Smooth muscle cell (in vitro differentiated cells): ENCODE measurements at regions not wholly inside any gene's neighbourhood (a gene's known extent, or its start where the extent isn't known, plus 50 kb on each side); places are given as distances from the start of the nearest gene placed in this dataset.

Experiments
- DNase-seq: peaks from one replicate; lab custom pipeline; 2025; ENCODE audit not compliant: unreplicated experiment; lab: John Stamatoyannopoulos, UW
- H2AFZ ChIP-seq: fragments of 200-600 bp; sonication (generic); 2 replicates; pipeline ENCODE4 v1.6.0; 2016; ENCODE audit warnings: antibody characterized with exemption, low read depth, mild to moderate bottlenecking
- H3F3A ChIP-seq: fragments of 200-600 bp; sonication (generic); 2 replicates; pipeline ENCODE4 v1.6.0; 2017; ENCODE audit warnings: antibody characterized with exemption, low read depth
- H3K27ac ChIP-seq: fragments of 200-600 bp; sonication (generic); 2 replicates; pipeline ENCODE4 v1.5.1; 2016; ENCODE audit warnings: low read depth, mild to moderate bottlenecking
- H3K27me3 ChIP-seq: fragments of 200-600 bp; sonication (generic); 2 replicates; pipeline ENCODE4 v1.6.1; 2016; ENCODE audit warnings: low read depth, mild to moderate bottlenecking
- H3K36me3 ChIP-seq: fragments of 200-600 bp; sonication (generic); 2 replicates; pipeline ENCODE4 v1.5.1; 2016; ENCODE audit warnings: low read depth
- H3K4me1 ChIP-seq: fragments of 200-600 bp; sonication (generic); 2 replicates; pipeline ENCODE4 v1.5.1; 2016; ENCODE audit warnings: low read depth
- H3K4me2 ChIP-seq: fragments of 200-600 bp; sonication (generic); 2 replicates; pipeline ENCODE4 v1.6.0; 2016; ENCODE audit warnings: mild to moderate bottlenecking
- H3K4me3 ChIP-seq: fragments of 200-600 bp; sonication (generic); 2 replicates; pipeline ENCODE4 v1.5.1; 2016; ENCODE audit warnings: mild to moderate bottlenecking
- H3K79me2 ChIP-seq: fragments of 200-600 bp; sonication (generic); 2 replicates; pipeline ENCODE4 v1.6.0; 2016; ENCODE audit warnings: low read depth, mild to moderate bottlenecking
- H3K9ac ChIP-seq: fragments of 200-600 bp; sonication (generic); 2 replicates; pipeline ENCODE4 v1.6.0; 2016; ENCODE audit warnings: low read depth
- H3K9me3 ChIP-seq: fragments of 200-600 bp; sonication (generic); replicated peaks from 2 replicates; pipeline ENCODE4 v1.5.1; 2016; ENCODE audit warnings: low read depth
- H4K20me1 ChIP-seq: fragments of 200-600 bp; sonication (generic); 2 replicates; pipeline ENCODE4 v1.6.0; 2016; ENCODE audit warnings: low read depth
- CTCF ChIP-seq: fragments of 200-600 bp; sonication (generic); IDR thresholded peaks from 2 replicates; pipeline ENCODE4 v1.5.1; 2017; ENCODE audit warnings: borderline replicate concordance, mild to moderate bottlenecking, antibody characterized with exemption; ENCODE audit not compliant: insufficient read depth, poor library complexity, severe bottlenecking
- WGBS: methylation state at CpG from one replicate; pipeline ENCODE4 v1.1.7; 2016; ENCODE audit warnings: low lambda C conversion rate; 5-methylcytosine and 5-hydroxymethylcytosine counted together

GRCh38 chr3:22885039-22885438 is 318.1 kb upstream of the UBE2E2 start:
- Histone ChIP-seq H3K4me1 (no peaks in the 10 kb centered on the region), H3K4me2 (no peak overlapping the region), H4K20me1 (no peaks in the 10 kb centered on the region), H3K9me3 (no peaks in the 10 kb centered on the region), H3K9ac (no peak overlapping the region), H3K4me3 (no peak overlapping the region), H3K79me2 (no peaks in the 10 kb centered on the region), H2AFZ (no peak overlapping the region), H3F3A (no peaks in the 10 kb centered on the region), H3K27ac (no peak overlapping the region), H3K27me3 (no peaks in the 10 kb centered on the region), H3K36me3 (no peaks in the 10 kb centered on the region)
- TF ChIP-seq CTCF = no peak
- DNase-seq = no peak

DNA sequence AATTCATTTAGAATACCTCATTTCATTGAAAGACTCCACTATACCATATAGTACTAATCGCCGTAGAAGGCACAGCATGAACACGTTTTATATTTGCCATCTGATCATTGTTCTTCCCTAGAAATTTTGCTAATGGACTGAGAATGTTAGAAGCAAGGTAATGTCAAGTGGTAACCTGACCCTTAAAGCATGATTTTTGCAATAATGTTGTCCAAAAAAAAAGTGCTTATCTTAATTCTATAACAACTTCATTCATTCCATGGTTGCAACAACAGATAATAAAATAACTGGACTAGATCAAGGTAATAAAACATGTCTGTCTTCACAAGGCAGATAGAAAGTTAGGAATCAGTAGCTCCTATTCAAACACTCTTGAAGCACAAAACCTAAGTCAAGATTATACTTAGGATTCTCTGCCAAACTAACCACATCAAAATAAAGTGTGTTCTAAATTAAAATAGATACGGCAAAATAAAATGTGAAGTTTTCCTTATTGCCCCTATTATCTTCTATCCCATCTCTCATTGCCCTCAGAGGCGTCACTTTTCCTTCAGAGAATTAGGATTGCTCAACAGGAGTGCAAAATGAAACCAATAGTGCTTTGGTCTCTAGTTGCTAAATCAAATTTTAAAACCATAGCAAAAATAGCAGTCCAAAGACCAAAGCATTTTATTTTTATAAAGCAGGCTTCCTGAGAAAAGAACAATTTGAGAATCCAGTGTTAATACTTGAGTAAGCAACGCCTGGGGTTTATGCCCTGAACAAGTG is 317.4 kb upstream of the UBE2E2 start:
- Histone ChIP-seq H3K9ac (no peak overlapping the region), H3K27ac (no peak overlapping the region)

DNA sequence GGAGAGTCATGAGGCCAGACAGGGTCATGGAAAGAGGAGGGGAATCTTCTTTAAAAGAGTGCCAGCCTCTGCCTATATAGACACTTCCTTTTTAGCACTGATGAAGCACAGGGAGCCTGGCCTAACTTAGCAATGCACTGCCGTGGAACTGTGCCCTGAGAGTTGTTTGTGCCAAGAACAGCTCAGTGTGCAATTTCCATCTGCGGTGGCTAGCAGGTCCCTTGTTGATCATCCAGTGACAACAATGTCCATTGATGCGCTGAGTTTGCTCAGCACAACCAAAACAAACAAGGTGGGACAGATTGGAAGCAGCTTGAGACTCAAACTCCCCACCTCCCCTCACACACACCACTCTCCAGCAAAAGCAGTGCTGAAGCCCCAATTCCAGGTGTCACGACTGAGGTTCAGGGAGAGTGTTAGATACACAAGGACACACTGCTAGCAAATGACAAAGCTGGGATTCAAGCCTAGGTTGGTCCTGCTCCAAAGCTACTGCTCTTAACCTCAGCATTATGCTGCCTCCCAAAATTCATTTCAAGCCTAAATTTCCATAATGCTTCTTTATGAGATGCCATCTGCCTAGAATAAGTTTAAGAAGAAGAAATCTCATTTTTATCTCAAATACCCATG is 316.6 kb upstream of the UBE2E2 start:
- H3K4me1 ChIP-seq = no peaks in the 10 kb centered on the region
- no peaks in the 10 kb centered on the region for H3K36me3 ChIP-seq
- 86% methylated on average over 4 of the region's 4 CpGs for WGBS
- H3K4me2 ChIP-seq = no peak overlapping the region
- no peak overlapping the region for H2AFZ ChIP-seq
- no peak for TF ChIP-seq CTCF
- no peak overlapping the region for H3K27ac ChIP-seq
- no peaks in the 10 kb centered on the region for H4K20me1 ChIP-seq
- H3F3A ChIP-seq = no peaks in the 10 kb centered on the region
- H3K79me2 ChIP-seq = no peaks in the 10 kb centered on the region
- no peak for DNase-seq
- no peak overlapping the region for H3K9ac ChIP-seq
- no peaks in the 10 kb centered on the region for H3K9me3 ChIP-seq
- no peaks in the 10 kb centered on the region for H3K27me3 ChIP-seq
- no peak overlapping the region for H3K4me3 ChIP-seq

More for the DNA sequence above, 317.4 kb upstream of the UBE2E2 start:
- Histone ChIP-seq H3K4me2 (no peak overlapping the region), H3K36me3 (no peaks in the 10 kb centered on the region), H3K4me1 (no peaks in the 10 kb centered on the region), H3K9me3 (no peaks in the 10 kb centered on the region), H3K4me3 (no peak overlapping the region), H3F3A (no peaks in the 10 kb centered on the region), H3K79me2 (no peaks in the 10 kb centered on the region), H3K27me3 (no peaks in the 10 kb centered on the region), H2AFZ (no peak overlapping the region), H4K20me1 (no peaks in the 10 kb centered on the region)
- no peak for DNase-seq
- WGBS = 95% methylated on average over 6 of the region's 6 CpGs
- no peak for TF ChIP-seq CTCF

GRCh38 chr3:22887664-22888291 is 315.3 kb upstream of the UBE2E2 start:
- no peak overlapping the region for H3K27ac ChIP-seq
- no peak overlapping the region for H3K4me2 ChIP-seq
- no peak overlapping the region for H2AFZ ChIP-seq
- DNase-seq = no peak
- no peaks in the 10 kb centered on the region for H3K9me3 ChIP-seq
- peak; percentile 72 for TF ChIP-seq CTCF
- no peaks in the 10 kb centered on the region for H3F3A ChIP-seq
- no peaks in the 10 kb centered on the region for H3K27me3 ChIP-seq
- no peak overlapping the region for H3K4me3 ChIP-seq
- H3K4me1 ChIP-seq = no peaks in the 10 kb centered on the region
- WGBS = 37% methylated on average over 2 of the region's 2 CpGs
- no peaks in the 10 kb centered on the region for H3K79me2 ChIP-seq
- no peaks in the 10 kb centered on the region for H3K36me3 ChIP-seq
- H3K9ac ChIP-seq = no peak overlapping the region
- no peaks in the 10 kb centered on the region for H4K20me1 ChIP-seq
